ENCODE measurements at regions not wholly inside any gene's neighbourhood (a gene's known extent, or its start where the extent isn't known, plus 50 kb on each side); places are given as distances from the start of the nearest gene placed in this dataset.

DNA sequence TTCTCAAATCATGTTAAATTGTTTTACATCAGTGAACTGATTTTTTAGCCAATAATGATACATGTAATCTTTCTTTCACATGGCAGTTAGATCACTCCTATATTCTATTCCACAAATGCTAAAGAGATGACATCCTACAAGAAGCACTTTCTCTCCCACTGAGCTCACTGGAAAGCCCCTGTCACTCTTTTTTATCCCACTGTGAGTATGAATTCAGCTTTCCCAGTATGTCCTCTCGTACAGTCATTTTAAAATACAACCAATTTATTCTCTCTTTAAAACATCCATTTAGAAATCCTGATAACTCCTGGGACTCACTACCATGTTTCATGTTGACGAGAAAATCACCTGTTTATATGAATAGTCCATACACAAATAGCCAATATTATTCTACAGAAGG lies 599.9 kb downstream of the SEMA5A start:
- TF ChIP-seq, protein P1, sequence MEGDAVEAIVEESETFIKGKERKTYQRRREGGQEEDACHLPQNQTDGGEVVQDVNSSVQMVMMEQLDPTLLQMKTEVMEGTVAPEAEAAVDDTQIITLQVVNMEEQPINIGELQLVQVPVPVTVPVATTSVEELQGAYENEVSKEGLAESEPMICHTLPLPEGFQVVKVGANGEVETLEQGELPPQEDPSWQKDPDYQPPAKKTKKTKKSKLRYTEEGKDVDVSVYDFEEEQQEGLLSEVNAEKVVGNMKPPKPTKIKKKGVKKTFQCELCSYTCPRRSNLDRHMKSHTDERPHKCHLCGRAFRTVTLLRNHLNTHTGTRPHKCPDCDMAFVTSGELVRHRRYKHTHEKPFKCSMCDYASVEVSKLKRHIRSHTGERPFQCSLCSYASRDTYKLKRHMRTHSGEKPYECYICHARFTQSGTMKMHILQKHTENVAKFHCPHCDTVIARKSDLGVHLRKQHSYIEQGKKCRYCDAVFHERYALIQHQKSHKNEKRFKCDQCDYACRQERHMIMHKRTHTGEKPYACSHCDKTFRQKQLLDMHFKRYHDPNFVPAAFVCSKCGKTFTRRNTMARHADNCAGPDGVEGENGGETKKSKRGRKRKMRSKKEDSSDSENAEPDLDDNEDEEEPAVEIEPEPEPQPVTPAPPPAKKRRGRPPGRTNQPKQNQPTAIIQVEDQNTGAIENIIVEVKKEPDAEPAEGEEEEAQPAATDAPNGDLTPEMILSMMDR (IDR thresholded peaks at IDR 0.05; ENCODE audit: insufficient read depth, low read length, poor library complexity, severe bottlenecking), result no peak
- TF ChIP-seq EZH2phosphoT487 (conservative IDR thresholded peaks at IDR 0.05; ENCODE audit: low read length), result no peak
